ENCODE measurements at regions not wholly inside any gene's neighbourhood (a gene's known extent, or its start where the extent isn't known, plus 50 kb on each side); places are given as distances from the start of the nearest gene placed in this dataset.
A peak's percentile ranks its signal among the peaks of the same experiment; 100 is the strongest.

GRCh38 chr20:52419205-52419604 lies 227.6 kb upstream of the ZFP64 start:
- TF ChIP-seq POLR2AphosphoS5 (IDR thresholded peaks at IDR 0.05; ENCODE audit: low read depth, low read length) = no peak
- no peak for TF ChIP-seq POLR2A (IDR thresholded peaks at IDR 0.05; ENCODE audit: low read depth, low read length)
- no peak for TF ChIP-seq PAX5 (IDR thresholded peaks at IDR 0.05; ENCODE audit: insufficient read depth, low read length, severe bottlenecking)
- TF ChIP-seq SPI1 (IDR thresholded peaks at IDR 0.05; ENCODE audit: low read depth, low read length) = no peak
- no peak for TF ChIP-seq TAF1 (IDR thresholded peaks at IDR 0.05; ENCODE audit: low read depth, low read length)
- TF ChIP-seq POU2F2 (IDR thresholded peaks at IDR 0.05; ENCODE audit: low read depth, low read length) = no peak
- FAIRE-seq (no peak), DNase-seq (ENCODE audit: insufficient read length, low spot score) (no peak)

- no peak for FAIRE-seq
- DNase-seq (ENCODE audit: insufficient read length, low spot score) = no peak
- no peak for TF ChIP-seq PAX5 (IDR thresholded peaks at IDR 0.05; ENCODE audit: insufficient read depth, low read length, severe bottlenecking)
- no peak for TF ChIP-seq TAF1 (IDR thresholded peaks at IDR 0.05; ENCODE audit: low read depth, low read length)
- no peak for TF ChIP-seq POU2F2 (IDR thresholded peaks at IDR 0.05; ENCODE audit: low read depth, low read length)
- TF ChIP-seq POLR2AphosphoS5 (IDR thresholded peaks at IDR 0.05; ENCODE audit: low read depth, low read length) = no peak
- no peak for TF ChIP-seq SPI1 (IDR thresholded peaks at IDR 0.05; ENCODE audit: low read depth, low read length)
- no peak for TF ChIP-seq POLR2A (IDR thresholded peaks at IDR 0.05; ENCODE audit: low read depth, low read length)
These were observed 225.4 kb upstream of the ZFP64 start for GRCh38 chr20:52416953-52417352.

- FAIRE-seq = no peak
- TF ChIP-seq SPI1 (IDR thresholded peaks at IDR 0.05; ENCODE audit: low read depth, low read length) (no peak), TAF1 (IDR thresholded peaks at IDR 0.05; ENCODE audit: low read depth, low read length) (no peak), POLR2AphosphoS5 (IDR thresholded peaks at IDR 0.05; ENCODE audit: low read depth, low read length) (no peak), POU2F2 (IDR thresholded peaks at IDR 0.05; ENCODE audit: low read depth, low read length) (no peak), POLR2A (IDR thresholded peaks at IDR 0.05; ENCODE audit: low read depth, low read length) (no peak), PAX5 (IDR thresholded peaks at IDR 0.05; ENCODE audit: insufficient read depth, low read length, severe bottlenecking) (no peak)
- no peak for DNase-seq (ENCODE audit: insufficient read length, low spot score)
These were observed 220.0 kb upstream of the ZFP64 start for GRCh38 chr20:52411611-52412010.

DNA sequence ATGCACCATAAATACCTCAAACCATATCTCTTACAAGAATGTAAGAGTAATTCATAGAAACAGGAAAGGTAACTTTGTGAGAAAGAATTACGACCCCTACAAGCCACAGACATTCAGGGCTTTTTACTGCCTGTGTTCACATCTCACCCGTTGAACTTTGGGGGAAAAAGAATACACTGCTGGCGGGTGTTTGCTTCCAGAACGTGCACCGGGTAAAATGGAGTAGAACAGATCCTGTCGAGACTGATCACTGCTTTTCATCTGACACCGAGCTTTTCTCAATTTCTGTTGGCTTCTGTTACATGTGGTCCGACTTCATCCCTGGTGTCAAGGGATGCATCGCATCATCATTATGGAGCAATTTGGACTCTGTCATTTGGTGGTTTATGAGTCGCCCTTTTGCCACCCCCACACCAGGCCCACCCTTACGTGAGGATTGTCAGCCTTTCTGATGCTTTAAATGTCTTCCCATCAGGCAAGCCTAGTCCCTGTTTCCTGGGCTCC lies 219.2 kb upstream of the ZFP64 start:
- no peak for TF ChIP-seq PAX5 (IDR thresholded peaks at IDR 0.05; ENCODE audit: insufficient read depth, low read length, severe bottlenecking)
- TF ChIP-seq POLR2AphosphoS5 (IDR thresholded peaks at IDR 0.05; ENCODE audit: low read depth, low read length) = no peak
- no peak for TF ChIP-seq TAF1 (IDR thresholded peaks at IDR 0.05; ENCODE audit: low read depth, low read length)
- TF ChIP-seq POU2F2 (IDR thresholded peaks at IDR 0.05; ENCODE audit: low read depth, low read length) = no peak
- TF ChIP-seq POLR2A (IDR thresholded peaks at IDR 0.05; ENCODE audit: low read depth, low read length) = no peak
- TF ChIP-seq SPI1 (IDR thresholded peaks at IDR 0.05; ENCODE audit: low read depth, low read length) = no peak
- DNase-seq (ENCODE audit: insufficient read length, low spot score) (no peak), FAIRE-seq (no peak)

GRCh38 chr20:52410182-52410647 lies 218.6 kb upstream of the ZFP64 start:
- no peak for FAIRE-seq
- TF ChIP-seq POU2F2 (IDR thresholded peaks at IDR 0.05; ENCODE audit: low read depth, low read length) (no peak), SPI1 (IDR thresholded peaks at IDR 0.05; ENCODE audit: low read depth, low read length) (no peak), TAF1 (IDR thresholded peaks at IDR 0.05; ENCODE audit: low read depth, low read length) (no peak), PAX5 (IDR thresholded peaks at IDR 0.05; ENCODE audit: insufficient read depth, low read length, severe bottlenecking) (no peak), POLR2AphosphoS5 (IDR thresholded peaks at IDR 0.05; ENCODE audit: low read depth, low read length) (no peak), POLR2A (IDR thresholded peaks at IDR 0.05; ENCODE audit: low read depth, low read length) (no peak)
- DNase-seq (ENCODE audit: insufficient read length, low spot score) = no peak

DNA sequence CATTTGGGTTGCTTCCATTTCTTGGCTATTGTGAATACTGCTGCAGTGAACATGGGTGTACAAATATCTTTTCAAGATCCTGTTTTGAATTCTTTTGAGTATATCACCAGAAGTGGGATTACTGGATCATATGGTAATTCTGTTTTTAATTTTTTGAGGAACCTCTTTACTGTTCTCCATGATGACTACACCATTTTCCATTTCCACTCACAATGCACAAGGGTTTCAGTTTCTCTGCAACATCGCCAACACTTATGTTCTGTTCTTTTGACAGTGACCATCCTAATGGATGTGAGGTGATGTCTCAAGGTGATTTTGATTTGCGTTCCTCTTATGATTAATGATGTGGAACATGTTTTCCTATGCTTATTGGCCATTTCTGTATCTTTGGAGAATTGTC lies 214.4 kb upstream of the ZFP64 start:
- no peak for FAIRE-seq
- DNase-seq (ENCODE audit: insufficient read length, low spot score) = no peak
- no peak for TF ChIP-seq TAF1 (IDR thresholded peaks at IDR 0.05; ENCODE audit: low read depth, low read length)
- TF ChIP-seq SPI1 (IDR thresholded peaks at IDR 0.05; ENCODE audit: low read depth, low read length) = no peak
- no peak for TF ChIP-seq POLR2AphosphoS5 (IDR thresholded peaks at IDR 0.05; ENCODE audit: low read depth, low read length)
- TF ChIP-seq POLR2A (IDR thresholded peaks at IDR 0.05; ENCODE audit: low read depth, low read length) = no peak
- no peak for TF ChIP-seq POU2F2 (IDR thresholded peaks at IDR 0.05; ENCODE audit: low read depth, low read length)
- TF ChIP-seq PAX5 (IDR thresholded peaks at IDR 0.05; ENCODE audit: insufficient read depth, low read length, severe bottlenecking) = no peak

DNA sequence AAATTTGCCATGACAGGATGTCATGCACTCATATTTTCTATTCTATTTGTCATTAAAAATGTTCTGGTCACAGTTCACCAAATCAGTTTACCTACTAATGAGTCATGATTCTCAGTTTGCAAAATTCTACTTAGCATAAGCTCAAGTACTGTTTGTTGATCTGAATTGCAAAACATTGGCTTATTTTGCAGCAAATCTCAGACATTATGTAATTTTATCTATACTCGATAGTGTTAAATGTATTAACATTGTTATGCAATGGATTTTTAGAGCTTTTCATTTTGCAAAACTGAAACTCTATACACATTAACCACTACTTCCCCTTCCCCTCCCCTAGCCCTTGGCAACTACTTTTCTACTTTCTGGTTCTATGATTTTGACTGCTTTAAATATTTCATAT lies 213.8 kb upstream of the ZFP64 start:
- DNase-seq (ENCODE audit: insufficient read length, low spot score) (no peak), FAIRE-seq (no peak)
- TF ChIP-seq SPI1 (IDR thresholded peaks at IDR 0.05; ENCODE audit: low read depth, low read length) = no peak
- no peak for TF ChIP-seq POLR2AphosphoS5 (IDR thresholded peaks at IDR 0.05; ENCODE audit: low read depth, low read length)

DNA sequence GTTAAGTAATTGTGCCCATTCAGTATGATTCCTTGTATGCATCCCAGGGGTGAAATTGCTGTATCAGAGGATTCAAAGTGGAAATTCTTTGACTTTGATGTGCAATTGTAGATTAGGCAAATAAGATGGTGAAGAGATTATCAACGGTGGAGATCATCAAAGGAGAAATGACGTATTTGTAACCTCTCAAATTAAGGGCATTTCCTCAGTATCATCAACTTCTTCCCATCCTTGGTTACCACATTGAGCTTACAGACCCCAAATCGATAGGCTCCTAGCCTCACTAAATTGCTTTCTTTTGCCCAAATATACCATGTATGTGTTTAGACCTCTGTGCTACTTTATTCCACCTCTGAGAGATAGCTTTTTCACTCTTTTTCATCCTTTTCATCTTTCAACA lies 213.1 kb upstream of the ZFP64 start:
- TF ChIP-seq POLR2AphosphoS5 (IDR thresholded peaks at IDR 0.05; ENCODE audit: low read depth, low read length) (no peak), POU2F2 (IDR thresholded peaks at IDR 0.05; ENCODE audit: low read depth, low read length) (no peak)
- FAIRE-seq = no peak

GRCh38 chr20:52402950-52403349 lies 211.4 kb upstream of the ZFP64 start:
- FAIRE-seq = peak; percentile 63
- TF ChIP-seq TAF1 (IDR thresholded peaks at IDR 0.05; ENCODE audit: low read depth, low read length) = no peak
- TF ChIP-seq SPI1 (IDR thresholded peaks at IDR 0.05; ENCODE audit: low read depth, low read length) = no peak
- TF ChIP-seq POLR2AphosphoS5 (IDR thresholded peaks at IDR 0.05; ENCODE audit: low read depth, low read length) = no peak
- no peak for TF ChIP-seq POU2F2 (IDR thresholded peaks at IDR 0.05; ENCODE audit: low read depth, low read length)
- TF ChIP-seq POLR2A (IDR thresholded peaks at IDR 0.05; ENCODE audit: low read depth, low read length) = no peak
- TF ChIP-seq PAX5 (IDR thresholded peaks at IDR 0.05; ENCODE audit: insufficient read depth, low read length, severe bottlenecking) = no peak

More for the DNA sequence above, 213.1 kb upstream of the ZFP64 start:
- DNase-seq (ENCODE audit: insufficient read length, low spot score) = no peak

DNA sequence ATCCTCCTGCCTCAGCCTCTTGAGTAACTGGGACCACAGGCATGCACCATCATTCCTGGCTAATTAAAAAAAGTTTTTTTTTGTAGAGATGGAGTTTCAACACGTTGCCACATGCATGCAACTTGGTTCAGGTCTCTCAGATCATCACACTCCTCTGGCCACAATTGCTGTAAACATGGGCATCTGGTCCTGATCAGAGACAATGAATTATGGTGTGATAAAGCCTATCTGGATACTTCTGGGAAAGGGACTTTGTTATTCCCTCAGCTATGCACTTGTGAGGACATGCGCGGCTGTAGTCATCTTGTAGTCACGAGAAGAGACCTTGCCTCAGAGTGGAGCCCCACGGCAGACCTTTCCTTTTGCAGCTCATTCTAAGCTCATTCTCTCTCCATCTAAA lies 210.9 kb upstream of the ZFP64 start:
- TF ChIP-seq POLR2AphosphoS5 (IDR thresholded peaks at IDR 0.05; ENCODE audit: low read depth, low read length) = no peak
- no peak for TF ChIP-seq PAX5 (IDR thresholded peaks at IDR 0.05; ENCODE audit: insufficient read depth, low read length, severe bottlenecking)
- TF ChIP-seq POLR2A (IDR thresholded peaks at IDR 0.05; ENCODE audit: low read depth, low read length) = no peak
- no peak for TF ChIP-seq TAF1 (IDR thresholded peaks at IDR 0.05; ENCODE audit: low read depth, low read length)
- TF ChIP-seq SPI1 (IDR thresholded peaks at IDR 0.05; ENCODE audit: low read depth, low read length) = no peak
- no peak for TF ChIP-seq POU2F2 (IDR thresholded peaks at IDR 0.05; ENCODE audit: low read depth, low read length)
- DNase-seq (ENCODE audit: insufficient read length, low spot score) (no peak), FAIRE-seq (no peak)

More at GRCh38 chr20:52402950-52403349, 211.4 kb upstream of the ZFP64 start:
- DNase-seq (ENCODE audit: insufficient read length, low spot score) = no peak
